DOHH2 (cell line): ENCODE measurements at regions not wholly inside any gene's neighbourhood (a gene's known extent, or its start where the extent isn't known, plus 50 kb on each side); places are given as distances from the start of the nearest gene placed in this dataset.

Experiments
- H3F3A ChIP-seq: fragments of 200-600 bp; sonication (generic), shearing (Covaris generic); 2 replicates; pipeline ENCODE4 v1.6.0; 2016; ENCODE audit warnings: antibody characterized with exemption, mild to moderate bottlenecking; ENCODE audit not compliant: control insufficient read depth, insufficient read depth
- H3K27ac ChIP-seq: fragments of 200-600 bp; sonication (generic); 2 replicates; pipeline ENCODE4 v1.5.1; 2014; ENCODE audit warnings: low read depth, mild to moderate bottlenecking, low read length, moderate library complexity
- H3K27me3 ChIP-seq: fragments of 200-600 bp; sonication (generic); 2 replicates; pipeline ENCODE4 v1.6.1; 2014; ENCODE audit warnings: mild to moderate bottlenecking, low read length, mixed read lengths; ENCODE audit not compliant: control insufficient read depth
- H3K36me3 ChIP-seq: fragments of 200-600 bp; sonication (generic); 2 replicates; pipeline ENCODE4 v1.6.1; 2014; ENCODE audit warnings: mild to moderate bottlenecking, low read length, moderate library complexity, mixed read lengths; ENCODE audit not compliant: control insufficient read depth
- H3K4me1 ChIP-seq: fragments of 200-600 bp; sonication (generic); 2 replicates; pipeline ENCODE4 v1.6.1; 2014; ENCODE audit warnings: mild to moderate bottlenecking, low read length, mixed read lengths; ENCODE audit not compliant: control insufficient read depth
- H3K4me2 ChIP-seq: fragments of 200-600 bp; sonication (generic); 2 replicates; pipeline ENCODE4 v1.6.0; 2014; ENCODE audit warnings: mild to moderate bottlenecking, low read length, moderate library complexity
- H3K4me3 ChIP-seq: fragments of 200-600 bp; sonication (generic); 2 replicates; pipeline ENCODE4 v1.5.1; 2014; ENCODE audit warnings: mild to moderate bottlenecking, low read length, mixed read lengths
- H3K79me2 ChIP-seq: fragments of 200-600 bp; sonication (generic); 2 replicates; pipeline ENCODE4 v1.6.1; 2014; ENCODE audit warnings: mild to moderate bottlenecking, low read length, mixed read lengths; ENCODE audit not compliant: control insufficient read depth
- H3K9me2 ChIP-seq: fragments of 200-600 bp; sonication (generic); replicated peaks from 2 replicates; pipeline ENCODE4 v1.6.1; 2014; ENCODE audit warnings: mild to moderate bottlenecking, low read length, mixed read lengths; ENCODE audit not compliant: control insufficient read depth
- H3K9me3 ChIP-seq: fragments of 200-600 bp; sonication (generic); 2 replicates; pipeline ENCODE4 v1.6.1; 2014; ENCODE audit warnings: antibody characterized with exemption, low read length, mixed read lengths; ENCODE audit not compliant: control insufficient read depth, insufficient read depth
- H4K20me1 ChIP-seq: fragments of 200-600 bp; sonication (generic); 2 replicates; pipeline ENCODE4 v1.6.0; 2014; ENCODE audit warnings: low read depth, mild to moderate bottlenecking, antibody characterized with exemption, low read length, moderate library complexity; ENCODE audit not compliant: control insufficient read depth, insufficient read depth
- CTCF ChIP-seq: fragments of 200-600 bp; sonication (generic); IDR thresholded peaks from one replicate; pipeline ENCODE4 v1.5.1; 2014; ENCODE audit warnings: antibody characterized with exemption, mild to moderate bottlenecking, low read depth, low read length; ENCODE audit not compliant: poor library complexity, severe bottlenecking
- EZH2phosphoT487 ChIP-seq: fragments of 200-600 bp; sonication (generic); IDR thresholded peaks from 2 replicates; pipeline ENCODE4 v1.6.1; 2017; ENCODE audit warnings: borderline replicate concordance, mild to moderate bottlenecking, antibody characterized with exemption, low read length, moderate library complexity, mixed read lengths

GRCh38 chr11:25408146-25408545 is 911.3 kb downstream of the LUZP2 start:
- no peak overlapping the region for H3K4me3 ChIP-seq
- H4K20me1 ChIP-seq: no peaks in the 10 kb centered on the region
- no peak overlapping the region for H3K27ac ChIP-seq
- H3K4me2 ChIP-seq: no peak overlapping the region
- no peaks in the 10 kb centered on the region for H3K9me3 ChIP-seq
- H3K79me2 ChIP-seq: no peaks in the 10 kb centered on the region
- H3K9me2 ChIP-seq: no peaks in the 10 kb centered on the region
- H3K36me3 ChIP-seq: no peaks in the 10 kb centered on the region
- TF ChIP-seq CTCF: no peak
- no peak for TF ChIP-seq EZH2phosphoT487
- no peaks in the 10 kb centered on the region for H3K4me1 ChIP-seq
- H3K27me3 ChIP-seq: no peaks in the 10 kb centered on the region
- H3F3A ChIP-seq: no peaks in the 10 kb centered on the region

- H3K79me2 ChIP-seq: no peaks in the 10 kb centered on the region
These were observed 916.1 kb upstream of the ANO3 start for GRCh38 chr11:25415793-25416192.

GRCh38 chr11:25423436-25424199 is 908.3 kb upstream of the ANO3 start:
- Histone ChIP-seq H3K4me3 (no peak overlapping the region), H3F3A (no peaks in the 10 kb centered on the region), H3K36me3 (no peaks in the 10 kb centered on the region), H3K9me2 (no peaks in the 10 kb centered on the region), H3K4me1 (no peaks in the 10 kb centered on the region), H4K20me1 (no peaks in the 10 kb centered on the region), H3K27me3 (no peaks in the 10 kb centered on the region), H3K27ac (no peak overlapping the region), H3K79me2 (no peaks in the 10 kb centered on the region), H3K4me2 (no peak overlapping the region), H3K9me3 (no peaks in the 10 kb centered on the region)
- TF ChIP-seq CTCF (no peak), EZH2phosphoT487 (no peak)

More at GRCh38 chr11:25415793-25416192, 916.1 kb upstream of the ANO3 start:
- Histone ChIP-seq H4K20me1 (no peaks in the 10 kb centered on the region), H3F3A (no peaks in the 10 kb centered on the region), H3K9me2 (no peaks in the 10 kb centered on the region), H3K27me3 (no peaks in the 10 kb centered on the region), H3K36me3 (no peaks in the 10 kb centered on the region), H3K27ac (no peak overlapping the region), H3K9me3 (no peaks in the 10 kb centered on the region), H3K4me1 (no peaks in the 10 kb centered on the region), H3K4me2 (no peak overlapping the region), H3K4me3 (no peak overlapping the region)
- no peak for TF ChIP-seq EZH2phosphoT487
- no peak for TF ChIP-seq CTCF
